ENCODE measurements at regions not wholly inside any gene's neighbourhood (a gene's known extent, or its start where the extent isn't known, plus 50 kb on each side); places are given as distances from the start of the nearest gene placed in this dataset.

GRCh38 chr5:106423109-106423897, 1247.4 kb downstream of the EFNA5 start:
- ATAC-seq (no peak), DNase-seq (no peak)
- TF ChIP-seq CTCF (IDR thresholded peaks at IDR 0.05) (no peak), POLR2A (IDR thresholded peaks at IDR 0.05) (no peak)
- Histone ChIP-seq H3K27me3 (no peaks in the 10 kb centered on the region), H3K9me3 (peaks cover 0 to 15% (median 6%) of the 10 kb centered on the region in 12 donors), H3K4me3 (no peak overlapping the region), H3K4me1 (no peaks in the 10 kb centered on the region), H3K27ac (no peak overlapping the region), H3K36me3 (no peaks in the 10 kb centered on the region)
- WGBS, 4 donors: 88 to 89% (median 88%) methylated on average over 8 of the region's 8 CpGs
- intact Hi-C loops (cut with DNase I): no loop called here

GRCh38 chr5:106420102-106420501, 1250.6 kb downstream of the EFNA5 start:
- intact Hi-C loops (cut with DNase I): no loop called here
- no peak for DNase-seq
- H3K9me3 ChIP-seq: peaks cover 0 to 15% (median 6%) of the 10 kb centered on the region in 12 donors

GRCh38 chr5:106418196-106418595, 1252.5 kb downstream of the EFNA5 start:
- Histone ChIP-seq H3K27me3 (no peaks in the 10 kb centered on the region), H3K27ac (no peak overlapping the region), H3K36me3 (no peaks in the 10 kb centered on the region), H3K9me3 (peaks cover 0 to 12% (median 6%) of the 10 kb centered on the region in 12 donors), H3K4me1 (no peaks in the 10 kb centered on the region), H3K4me3 (no peak overlapping the region)
- no peak for ATAC-seq
- intact Hi-C loops (cut with DNase I): no loop called here
- no peak for DNase-seq
- WGBS, 4 donors: 76 to 87% (median 83%) methylated on average over 2 of the region's 2 CpGs
- no peak for TF ChIP-seq CTCF (IDR thresholded peaks at IDR 0.05)
- TF ChIP-seq POLR2A (IDR thresholded peaks at IDR 0.05): no peak

More at GRCh38 chr5:106420102-106420501, 1250.6 kb downstream of the EFNA5 start:
- Histone ChIP-seq H3K4me1 (no peaks in the 10 kb centered on the region), H3K27ac (no peak overlapping the region), H3K27me3 (no peaks in the 10 kb centered on the region), H3K4me3 (no peak overlapping the region), H3K36me3 (no peaks in the 10 kb centered on the region)
- TF ChIP-seq CTCF (IDR thresholded peaks at IDR 0.05) (no peak), POLR2A (IDR thresholded peaks at IDR 0.05) (no peak)
- 90 to 94% (median 92%) methylated on average over 4 of the region's 4 CpGs for WGBS, 4 donors
- ATAC-seq: no peak

- TF ChIP-seq POLR2A (IDR thresholded peaks at IDR 0.05) (no peak), CTCF (IDR thresholded peaks at IDR 0.05) (no peak)
- 89 to 94% (median 91%) methylated on average over 6 of the region's 6 CpGs for WGBS, 4 donors
- no peak overlapping the region for H3K4me3 ChIP-seq
- no peak for ATAC-seq
- no peak for DNase-seq
- peaks cover 0 to 6% (median under 1%) of the 10 kb centered on the region in 12 donors for H3K9me3 ChIP-seq
- H3K4me1 ChIP-seq: no peaks in the 10 kb centered on the region
- intact Hi-C loops (cut with DNase I): no loop called here
- H3K27me3 ChIP-seq: no peaks in the 10 kb centered on the region
- no peak overlapping the region for H3K27ac ChIP-seq
- no peaks in the 10 kb centered on the region for H3K36me3 ChIP-seq
Measured at GRCh38 chr5:106417566-106417965, 1253.2 kb downstream of the EFNA5 start.
